Epithelial cell of prostate (primary cell): ENCODE measurements at regions not wholly inside any gene's neighbourhood (a gene's known extent, or its start where the extent isn't known, plus 50 kb on each side); places are given as distances from the start of the nearest gene placed in this dataset.

Experiments
- DNase-seq: peaks from one replicate; pipeline ENCODE4 v3.0.0-alpha.2; 2011; ENCODE audit warnings: low read depth, low spot score
- H3K27ac ChIP-seq: fragments of 450-650 bp; 2 replicates; pipeline ENCODE4 v1.5.1; 2017; ENCODE audit warnings: mild to moderate bottlenecking

DNA sequence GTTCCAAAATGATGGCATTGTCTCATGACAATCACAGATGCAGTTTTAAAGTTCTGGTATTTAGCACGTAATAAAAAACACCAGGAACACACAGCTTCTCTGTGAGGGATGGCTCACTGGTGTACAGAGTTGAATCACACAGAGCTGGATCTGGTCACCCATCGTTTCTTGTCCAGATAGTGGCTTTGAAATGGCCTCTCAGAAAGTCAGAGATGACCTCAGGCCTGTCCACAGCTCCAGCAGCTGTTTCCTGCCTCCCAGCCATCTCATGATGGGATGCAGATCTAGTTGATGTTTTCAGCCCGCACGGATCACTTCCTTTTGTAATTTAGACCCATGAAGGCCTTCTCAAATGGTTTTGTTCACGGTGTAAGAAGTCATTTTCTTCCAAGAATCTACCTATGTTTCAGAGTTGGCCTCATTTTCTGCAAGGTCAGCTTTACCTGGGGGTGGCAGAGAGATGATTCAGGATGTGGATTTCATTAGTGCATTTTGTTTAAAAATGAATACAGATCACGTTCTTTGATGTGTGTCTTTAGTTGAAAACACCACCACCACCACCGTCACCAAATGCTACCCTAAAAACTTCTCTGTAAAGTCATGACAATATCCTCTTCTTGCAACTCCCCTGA is 166.2 kb downstream of the SNX10 start:
- no peak overlapping the region for H3K27ac ChIP-seq
- DNase-seq = no peak

DNA sequence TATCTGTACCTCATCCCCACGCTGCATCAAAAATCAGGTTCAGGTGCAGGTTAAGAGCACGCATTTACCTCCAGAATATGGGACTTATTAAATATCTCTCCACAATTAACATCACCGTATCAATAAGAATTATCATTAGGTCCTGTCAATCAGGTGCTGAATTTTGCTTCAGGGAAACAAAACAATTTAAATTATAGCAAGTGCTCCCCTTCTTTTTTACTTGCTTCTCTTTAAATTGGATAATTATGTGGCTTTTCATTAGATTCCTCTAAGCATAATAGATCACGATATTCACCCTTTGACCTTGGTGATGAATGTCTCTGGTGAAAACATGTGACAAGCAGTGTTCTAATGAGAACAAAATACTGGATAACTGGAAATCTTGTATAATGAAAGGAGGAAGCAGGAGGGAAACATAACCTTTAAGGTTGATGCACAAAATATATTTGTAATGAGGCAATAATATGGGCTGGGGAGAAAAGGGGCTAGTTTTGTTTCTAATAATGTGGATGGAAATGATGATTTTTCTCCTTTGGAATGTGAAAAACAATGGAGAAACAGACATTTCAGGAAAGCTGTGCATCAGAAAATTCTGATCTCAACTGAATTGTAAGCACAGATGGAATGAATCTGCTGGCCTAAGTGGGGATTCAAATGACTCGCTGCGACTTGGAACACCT is 166.9 kb downstream of the SNX10 start:
- DNase-seq = no peak
- H3K27ac ChIP-seq = no peak overlapping the region

DNA sequence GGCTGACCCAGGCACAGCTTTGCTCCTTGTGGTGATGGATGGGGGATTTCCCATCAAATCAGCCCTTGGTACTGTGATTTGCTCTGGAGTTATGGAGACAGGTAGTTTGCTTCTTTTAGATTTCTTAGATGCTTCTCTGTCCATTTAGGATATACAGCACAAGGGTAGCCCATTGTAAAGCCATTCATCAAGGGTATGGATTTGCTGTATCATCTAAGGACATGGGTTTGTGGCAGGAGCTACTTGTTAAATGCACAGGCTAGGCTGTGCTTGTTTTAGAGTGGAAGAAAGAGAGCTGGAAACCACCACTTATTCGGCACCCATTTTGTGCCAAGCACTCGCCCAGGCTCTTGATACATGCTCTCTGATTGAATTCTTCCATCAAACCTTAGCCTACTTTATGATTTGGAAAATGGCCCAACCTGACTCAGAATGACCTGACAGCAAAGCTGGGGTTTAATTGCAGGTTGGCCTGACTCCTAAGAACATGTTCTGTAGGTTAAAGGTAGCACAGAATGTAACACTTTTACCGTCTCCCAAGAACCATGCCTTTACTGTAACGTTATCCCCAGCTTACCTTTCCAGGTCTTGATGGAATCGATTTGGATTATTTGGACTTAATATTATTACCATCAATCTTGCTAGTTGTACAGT is 168.0 kb downstream of the SNX10 start:
- no peak for DNase-seq
- no peak overlapping the region for H3K27ac ChIP-seq

DNA sequence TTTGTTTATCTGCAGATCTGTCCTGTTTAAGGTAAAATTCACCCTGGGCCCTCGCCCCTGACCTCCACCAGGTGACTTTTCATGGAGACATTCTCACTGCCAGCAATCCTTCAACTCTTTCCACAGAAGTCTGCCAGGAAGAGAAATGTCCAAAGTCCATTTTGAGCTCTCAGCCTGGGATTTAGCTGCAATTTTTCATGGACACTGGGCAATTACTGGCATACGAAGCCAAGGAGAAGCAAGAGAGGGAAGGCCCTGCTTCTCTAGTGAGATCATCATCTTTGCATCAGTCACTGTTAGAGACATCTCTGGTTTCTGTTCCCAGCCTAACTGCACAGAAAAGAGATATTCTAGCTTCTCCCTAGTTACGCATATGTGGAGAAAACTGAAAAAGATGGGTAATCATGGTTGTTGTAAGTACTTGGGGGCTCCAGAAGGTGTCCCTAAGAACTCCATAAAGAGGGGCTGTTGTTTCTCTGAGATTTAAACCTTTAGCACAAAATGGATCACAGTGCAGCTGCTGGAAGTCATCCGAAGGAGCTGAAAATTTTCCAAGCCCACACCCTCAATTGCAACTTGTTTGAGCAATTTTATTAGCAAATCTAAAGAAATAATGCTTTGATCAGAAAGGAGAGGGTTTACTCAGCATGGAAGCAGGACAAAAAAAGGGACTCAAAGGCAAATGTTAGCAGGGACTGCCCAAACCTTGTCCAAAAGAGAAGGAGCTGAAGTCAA is 168.9 kb downstream of the SNX10 start:
- no peak overlapping the region for H3K27ac ChIP-seq
- DNase-seq = no peak

DNA sequence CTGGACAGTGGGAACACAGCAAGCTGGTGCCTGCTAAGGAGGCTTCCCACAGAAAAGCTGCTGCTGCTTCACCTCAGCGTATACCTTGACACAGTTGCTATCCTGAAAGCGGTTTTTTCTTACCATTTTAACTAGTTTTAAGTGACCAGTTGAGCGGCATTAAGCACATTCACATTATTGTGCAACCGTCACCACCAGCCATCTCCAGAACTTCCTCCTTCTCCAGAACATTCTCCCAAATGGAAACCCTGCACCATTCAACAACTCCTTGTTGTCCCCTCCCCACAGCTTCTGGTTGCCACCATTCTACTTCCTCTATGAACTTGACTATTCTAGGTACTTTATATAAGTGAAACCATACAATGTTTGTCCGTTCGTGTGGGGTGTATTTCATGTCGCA is 169.9 kb downstream of the SNX10 start:
- no peak for DNase-seq
- no peak overlapping the region for H3K27ac ChIP-seq

DNA sequence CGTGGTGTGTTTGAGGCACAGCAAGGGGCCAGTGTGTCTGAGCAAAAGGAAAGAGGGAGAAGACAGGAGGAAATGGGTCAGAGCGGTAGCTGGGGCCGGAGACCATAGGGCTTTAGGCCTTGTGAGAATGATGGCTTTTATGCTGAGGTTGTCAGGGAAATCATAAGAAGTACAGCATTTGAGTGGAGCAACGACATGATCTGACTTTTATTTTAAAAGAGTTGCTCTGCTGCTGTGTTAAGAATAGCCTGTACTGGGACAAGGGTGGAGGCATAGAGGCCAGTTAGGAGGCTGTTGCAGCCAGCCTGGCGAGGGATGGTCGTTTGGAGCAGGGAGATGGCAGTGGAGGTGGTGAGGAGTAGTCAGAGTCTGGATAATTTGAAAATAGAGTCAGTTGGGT is 174.3 kb downstream of the SNX10 start:
- H3K27ac ChIP-seq = no peak overlapping the region
- no peak for DNase-seq

DNA sequence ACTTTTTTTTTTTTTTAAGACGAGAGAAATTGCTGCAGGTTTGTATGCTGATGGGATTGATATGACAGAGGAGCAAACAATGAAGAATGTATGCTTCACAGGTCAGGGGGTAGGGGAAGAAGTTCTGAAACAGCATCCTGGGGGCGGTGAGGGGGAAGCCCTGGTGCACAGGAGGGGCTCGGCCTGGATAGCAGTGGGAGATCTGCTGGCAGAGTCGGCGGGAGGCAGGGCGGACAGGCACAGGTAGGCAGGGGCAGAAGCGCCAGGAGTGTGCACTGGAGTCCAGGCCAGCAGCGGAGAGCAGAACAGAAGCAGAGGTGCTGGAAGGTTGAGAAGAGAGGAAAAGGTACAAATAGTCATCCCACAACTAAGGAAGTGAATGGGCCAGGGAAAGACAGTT is 175.4 kb downstream of the SNX10 start:
- no peak for DNase-seq
- H3K27ac ChIP-seq = no peak overlapping the region

DNA sequence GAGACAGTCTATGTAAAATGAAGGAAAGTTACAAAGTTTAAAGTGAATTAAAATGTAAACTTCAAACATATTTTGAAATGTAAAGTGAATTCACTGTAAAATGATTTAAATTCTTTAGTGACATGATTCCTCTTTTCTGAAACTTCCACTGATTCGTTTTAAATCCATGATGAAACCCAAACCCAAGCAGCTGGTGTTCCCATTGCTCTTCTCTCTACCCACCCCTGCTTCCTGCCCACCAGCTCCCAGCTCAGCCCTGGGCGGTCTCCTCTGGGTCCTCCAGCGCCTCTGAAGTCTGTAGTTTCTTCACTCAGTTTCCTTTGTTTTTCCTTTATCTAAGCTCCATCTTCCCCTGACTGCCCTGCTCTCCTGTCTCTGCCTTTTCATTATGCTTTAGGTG is 175.9 kb downstream of the SNX10 start:
- no peak overlapping the region for H3K27ac ChIP-seq
- DNase-seq = no peak

DNA sequence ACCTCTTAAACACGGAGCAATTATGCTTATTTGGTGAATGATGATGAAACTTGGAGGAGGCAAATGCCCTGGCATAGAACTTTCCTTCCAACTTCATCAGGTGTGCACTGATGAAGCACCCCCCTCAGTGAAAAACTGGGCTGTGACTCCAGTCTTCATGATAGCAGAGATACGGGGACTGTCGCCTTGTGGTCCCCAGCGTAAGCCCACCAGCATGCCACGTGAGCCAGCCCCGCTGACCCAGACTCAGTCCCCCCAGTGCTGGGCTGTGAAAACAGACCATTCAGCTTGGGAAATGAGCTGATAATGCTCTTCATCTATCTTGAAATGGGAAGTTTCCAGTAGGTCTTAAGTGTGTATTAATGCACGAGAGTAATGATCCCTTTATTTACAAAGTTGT is 177.0 kb downstream of the SNX10 start:
- no peak overlapping the region for H3K27ac ChIP-seq
- no peak for DNase-seq

DNA sequence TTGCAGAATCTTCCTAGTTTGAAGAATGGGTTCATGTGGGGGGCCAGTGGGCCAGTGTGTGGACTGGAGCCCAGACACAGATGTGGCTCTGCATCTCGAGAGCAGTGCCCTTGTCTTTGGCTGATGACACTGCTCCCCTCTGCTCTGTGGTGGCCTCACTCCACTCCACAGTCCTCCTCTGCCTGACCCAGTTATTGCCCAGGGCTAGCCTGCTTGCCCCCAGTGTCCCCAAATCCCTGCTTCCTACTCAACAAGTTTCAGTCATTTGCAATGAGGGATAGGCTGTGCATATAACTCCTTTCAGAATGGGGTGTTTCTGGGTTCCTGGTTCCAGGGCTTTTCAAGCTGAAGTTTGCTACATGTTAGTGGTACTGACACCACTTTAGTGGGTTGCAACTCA is 177.5 kb downstream of the SNX10 start:
- no peak overlapping the region for H3K27ac ChIP-seq
- no peak for DNase-seq

DNA sequence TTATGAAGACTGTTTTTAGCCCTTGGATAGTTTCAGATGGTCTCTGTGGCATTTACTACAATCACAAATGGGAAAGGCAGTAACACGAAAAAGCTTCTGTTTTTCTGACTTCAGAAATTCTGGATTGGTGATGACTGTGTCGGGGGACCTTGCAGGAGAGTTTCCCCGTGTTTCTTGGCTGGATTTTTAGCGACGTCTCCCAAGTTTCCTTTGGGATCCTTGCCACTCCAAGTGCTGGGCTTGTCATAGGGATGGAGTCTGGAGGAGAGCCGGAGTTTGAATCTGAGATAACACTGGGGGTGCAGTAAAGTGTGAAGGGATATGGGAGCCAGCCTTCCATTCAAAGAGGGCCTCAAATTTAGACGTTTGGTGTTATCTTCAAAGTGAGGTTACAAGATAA is 179.0 kb downstream of the SNX10 start:
- no peak for DNase-seq
- no peak overlapping the region for H3K27ac ChIP-seq

DNA sequence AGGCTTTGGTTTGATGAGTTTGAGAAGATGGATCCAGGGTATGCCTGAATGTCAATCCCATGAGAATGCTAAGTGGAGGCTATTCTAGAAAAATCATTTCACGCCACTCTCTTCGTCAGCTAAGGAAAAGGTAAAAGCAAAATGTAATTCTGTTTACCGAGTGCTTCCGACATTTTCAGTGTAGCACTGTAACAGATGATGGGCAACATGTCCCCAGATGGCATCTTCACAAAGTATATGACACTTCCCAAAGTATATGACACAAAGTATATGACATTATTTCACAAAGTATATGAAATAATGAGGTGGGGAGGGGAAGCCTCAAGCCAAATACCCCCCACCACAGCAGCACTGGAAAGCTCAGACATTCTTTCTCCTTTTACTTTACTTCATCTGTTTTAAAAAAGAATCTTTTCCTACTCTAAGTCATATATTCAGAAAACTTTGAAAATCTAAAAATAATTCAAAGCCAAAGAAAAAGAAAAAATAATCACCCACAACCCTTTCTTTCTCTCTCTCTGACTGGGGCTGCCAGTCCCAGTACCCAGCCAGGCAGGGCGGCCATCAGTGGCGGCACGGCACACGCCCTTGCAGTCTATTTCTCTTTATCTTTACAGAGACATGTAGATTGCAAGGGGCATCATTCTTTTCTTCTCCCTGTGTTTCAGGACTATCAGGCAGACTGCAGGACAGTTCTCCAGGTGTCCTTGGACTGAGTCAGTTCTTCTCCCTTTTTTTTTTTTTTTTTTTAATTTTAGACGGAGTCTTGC is 179.8 kb downstream of the SNX10 start:
- H3K27ac ChIP-seq = no peak overlapping the region
- DNase-seq = no peak

DNA sequence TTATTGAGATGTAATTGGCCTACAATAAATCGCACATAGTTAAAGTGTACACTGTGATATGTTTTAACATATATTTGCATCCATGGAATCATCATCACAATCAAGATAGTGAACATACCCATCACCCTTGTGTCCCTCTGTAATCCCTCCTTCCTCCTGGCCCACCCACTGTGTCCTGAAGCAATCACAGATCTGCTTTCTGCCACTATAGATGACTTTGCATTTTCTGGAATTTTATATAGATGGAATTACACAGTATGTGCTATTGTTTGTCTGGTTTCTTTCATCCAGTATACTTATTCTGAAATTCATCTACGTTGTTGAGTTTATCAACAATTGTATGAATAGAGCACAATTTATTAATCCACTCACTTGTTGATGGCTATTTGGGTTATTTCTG is 181.3 kb downstream of the SNX10 start:
- no peak for DNase-seq
- H3K27ac ChIP-seq = no peak overlapping the region

DNA sequence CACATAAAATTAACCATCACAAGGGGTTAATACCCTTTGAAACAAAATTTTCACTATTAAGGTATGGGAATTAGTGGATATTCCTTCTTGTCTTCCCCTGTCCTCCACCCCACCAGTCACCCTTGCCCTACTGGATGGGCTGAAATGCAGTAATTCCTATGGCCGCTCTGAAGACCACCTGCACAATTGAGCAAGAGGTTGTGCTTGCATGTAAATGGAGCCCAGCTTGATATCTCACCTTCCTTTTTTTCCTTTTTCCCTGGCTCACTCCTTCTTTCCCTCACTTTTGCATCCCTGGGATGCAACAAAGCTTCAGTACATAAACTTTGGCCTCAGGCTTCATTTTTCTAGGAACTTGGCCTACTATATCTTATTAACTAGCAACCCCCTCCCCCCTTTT is 184.6 kb downstream of the SNX10 start:
- H3K27ac ChIP-seq = no peak overlapping the region
- DNase-seq = no peak

DNA sequence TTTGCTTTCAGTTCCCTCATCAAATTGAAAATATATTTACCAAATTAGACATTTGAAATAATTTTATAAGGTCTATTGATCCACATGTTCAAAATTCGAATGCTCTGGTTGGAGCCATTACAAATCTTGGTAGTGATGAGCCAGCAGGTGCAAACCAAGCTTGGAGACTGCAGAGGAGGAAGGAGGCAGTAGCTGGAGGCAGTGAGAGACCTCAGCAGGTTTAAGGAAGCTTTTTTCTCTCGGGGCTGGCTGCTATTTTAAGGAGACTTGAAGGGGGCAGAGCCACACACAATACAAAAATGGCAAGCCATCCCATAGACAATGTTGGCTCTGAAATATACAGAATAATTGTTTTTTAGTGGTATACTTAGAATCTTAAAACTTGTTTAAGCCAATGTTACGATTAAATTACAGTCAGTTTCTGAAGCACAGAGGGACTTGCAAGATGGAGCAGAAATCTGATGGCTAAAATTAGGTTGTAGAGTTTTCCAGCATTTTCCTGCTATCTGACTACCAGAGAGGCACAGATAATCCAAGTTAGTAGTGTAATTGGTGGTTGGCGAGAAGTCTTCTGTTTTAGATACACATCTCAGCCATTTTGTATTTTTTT is 185.8 kb downstream of the SNX10 start:
- DNase-seq = no peak
- H3K27ac ChIP-seq = no peak overlapping the region

DNA sequence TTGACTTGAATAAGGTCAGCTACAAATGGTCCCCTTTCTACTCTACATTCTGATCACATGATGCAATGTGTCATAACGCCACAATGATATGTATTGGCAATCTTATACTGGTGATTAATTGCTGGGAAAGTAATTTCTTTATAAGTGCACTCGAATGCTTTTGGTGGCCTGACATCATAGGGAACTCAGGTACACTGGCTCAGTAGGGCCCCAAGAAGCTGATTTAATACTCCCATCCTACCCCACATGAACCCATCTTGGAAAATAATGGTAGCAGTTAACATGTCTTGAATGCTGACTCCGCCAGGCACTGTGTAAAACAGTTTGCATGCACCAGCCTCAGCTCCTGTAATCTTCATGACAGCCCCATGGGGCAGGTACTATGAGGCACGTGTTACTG is 186.9 kb downstream of the SNX10 start:
- H3K27ac ChIP-seq = no peak overlapping the region
- no peak for DNase-seq

DNA sequence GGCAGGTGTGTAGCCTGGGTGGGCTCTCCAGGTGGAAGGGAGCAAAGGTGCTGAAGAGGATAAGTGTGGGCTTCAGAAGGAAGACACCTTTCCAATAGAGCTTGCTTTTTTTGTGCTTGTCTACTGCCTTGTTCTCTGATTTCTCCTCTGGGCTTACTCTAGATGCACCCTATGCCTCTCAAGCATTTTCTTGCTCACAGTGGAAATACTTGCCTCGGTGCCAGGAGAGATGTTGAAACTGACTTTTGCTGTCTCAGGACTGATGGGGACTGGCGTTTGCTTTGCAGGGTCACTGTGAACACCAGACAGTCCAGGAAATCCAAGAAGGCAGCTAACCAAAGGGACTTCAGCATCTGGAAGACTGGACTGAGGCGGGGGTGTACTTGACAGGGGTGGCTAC is 187.9 kb downstream of the SNX10 start:
- DNase-seq = no peak
- no peak overlapping the region for H3K27ac ChIP-seq

DNA sequence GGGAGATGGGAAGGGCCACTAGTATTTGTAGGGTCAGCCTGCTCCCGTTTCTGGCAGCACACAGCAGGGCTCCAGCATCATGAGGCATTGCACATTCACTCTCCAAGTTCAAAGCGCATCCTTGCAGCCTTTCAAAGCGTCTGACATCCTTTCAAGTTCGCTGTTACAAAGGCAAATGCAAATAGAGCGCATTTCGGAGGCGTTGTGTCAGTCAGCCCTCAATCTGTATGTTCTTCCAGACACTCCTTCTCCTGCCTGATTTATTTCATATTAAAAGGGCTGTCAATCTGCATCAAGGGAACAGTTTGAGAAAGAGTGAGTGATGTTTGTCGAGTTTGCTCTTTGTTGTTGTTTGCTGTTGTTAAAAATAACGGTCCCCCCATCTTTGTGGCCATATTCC is 188.5 kb downstream of the SNX10 start:
- no peak for DNase-seq
- no peak overlapping the region for H3K27ac ChIP-seq

DNA sequence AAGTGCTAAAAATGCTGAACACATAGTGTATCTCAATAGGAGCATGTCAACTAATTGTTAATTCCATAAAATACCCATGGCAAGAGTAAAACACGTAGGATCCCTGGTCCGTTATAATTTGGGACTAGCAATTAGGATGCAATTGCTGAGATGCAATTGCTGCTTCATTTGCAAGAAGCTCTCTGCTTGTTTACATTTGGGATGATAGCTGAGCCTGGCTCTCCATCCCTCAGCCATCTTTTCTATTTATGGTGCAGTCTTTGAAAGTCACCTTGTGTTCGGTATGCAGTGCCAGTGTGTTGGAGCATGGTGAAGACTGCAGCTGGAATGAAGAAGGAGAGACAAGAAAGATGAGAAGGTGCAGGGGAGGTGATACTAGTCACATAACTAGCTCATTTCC is 191.3 kb downstream of the SNX10 start:
- no peak overlapping the region for H3K27ac ChIP-seq
- DNase-seq = no peak

DNA sequence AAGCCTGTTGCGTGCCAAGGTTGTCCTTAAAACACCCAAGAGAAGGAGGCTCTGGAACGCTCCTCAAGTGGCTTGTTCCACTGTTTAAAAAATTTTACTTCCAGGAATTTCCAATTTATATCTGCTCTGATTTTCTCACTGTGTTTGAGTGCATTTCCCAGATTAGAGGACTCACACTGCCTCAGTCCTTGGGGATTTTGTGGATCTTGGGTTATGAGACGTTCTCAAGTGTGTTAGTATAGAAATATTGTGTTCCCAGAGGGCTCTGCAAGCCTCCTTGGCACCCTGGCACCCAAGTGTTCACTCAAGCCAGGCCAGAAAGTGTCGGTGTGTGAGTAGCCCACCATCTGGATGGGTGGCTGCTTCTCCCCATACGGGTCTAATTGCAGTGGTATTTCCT is 192.2 kb downstream of the SNX10 start:
- no peak for DNase-seq
- no peak overlapping the region for H3K27ac ChIP-seq
